Caco-2 (cell line): ENCODE measurements at regions not wholly inside any gene's neighbourhood (a gene's known extent, or its start where the extent isn't known, plus 50 kb on each side); places are given as distances from the start of the nearest gene placed in this dataset.
"Not testable (repeated sequence)": the region's sequence is repeated elsewhere in the genome, so short reads cannot be mapped to it uniquely, and the experiment has no call there.

Experiments
- BruUV-seq: library from RNA; stranded (reverse); fragments of 400-500 nt; replicated peaks from 2 replicates; lab custom pipeline; 2021; lab: Mats Ljungman, UMichigan
- CTCF ChIA-PET: fragments of 300-600 bp; sonication (Branson Sonifier 250); formaldehyde crosslinking; loops from one replicate; lab custom pipeline; 2022; ENCODE audit warnings: antibody characterized with exemption; lab: Charles Lee
- POLR2A ChIA-PET: fragments of 300-600 bp; sonication (Branson Sonifier 250); formaldehyde crosslinking; loops from one replicate; lab custom pipeline; 2022; ENCODE audit warnings: antibody characterized with exemption; lab: Charles Lee
- DNase-seq, 2 experiments: peaks; one replicate each; pipeline versions ENCODE4 v3.0.0 to v3.0.0-alpha.2; 2020 to 2022
- H3K27me3 ChIP-seq: replicated peaks from 2 replicates; pipeline ENCODE4 v1.6.0; 2011; ENCODE audit warnings: low read length; ENCODE audit not compliant: control insufficient read depth, insufficient read depth
- H3K36me3 ChIP-seq: 2 replicates; pipeline ENCODE4 v1.5.1; 2011; ENCODE audit warnings: low read length; ENCODE audit not compliant: control insufficient read depth, insufficient read depth
- H3K4me1 ChIP-seq: fragments of 250-450 bp; sonication (Bioruptor Pico); 2 replicates; pipeline ENCODE4 v1.5.1; 2020; ENCODE audit warnings: mild to moderate bottlenecking
- H3K4me3 ChIP-seq: 2 replicates; pipeline ENCODE4 v1.5.1; 2011; ENCODE audit warnings: low read depth, mild to moderate bottlenecking, control low read depth, low read length
- H3K9me3 ChIP-seq: fragments of 250-450 bp; sonication (Bioruptor Pico); 2 replicates; pipeline ENCODE4 v1.5.1; 2020; ENCODE audit warnings: mild to moderate bottlenecking, moderate library complexity
- H3K27ac Mint-ChIP-seq: one replicate; pipeline ENCODE4 v1.8.0; 2022; ENCODE audit warnings: mixed read lengths; ENCODE audit not compliant: unreplicated experiment
- H3K27me3 Mint-ChIP-seq: one replicate; pipeline ENCODE4 v1.8.0; 2022; ENCODE audit warnings: mixed read lengths; ENCODE audit not compliant: insufficient read depth, unreplicated experiment
- H3K36me3 Mint-ChIP-seq: one replicate; pipeline ENCODE4 v1.8.0; 2022; ENCODE audit warnings: mild to moderate bottlenecking, mixed read lengths; ENCODE audit not compliant: insufficient read depth, unreplicated experiment
- H3K4me1 Mint-ChIP-seq: one replicate; pipeline ENCODE4 v1.8.0; 2022; ENCODE audit warnings: low read depth, mixed read lengths; ENCODE audit not compliant: unreplicated experiment
- H3K4me3 Mint-ChIP-seq: one replicate; pipeline ENCODE4 v1.8.0; 2022; ENCODE audit warnings: mild to moderate bottlenecking, moderate library complexity, mixed read lengths; ENCODE audit not compliant: unreplicated experiment
- H3K9me3 Mint-ChIP-seq: one replicate; pipeline ENCODE4 v1.8.0; 2022; ENCODE audit warnings: mixed read lengths; ENCODE audit not compliant: unreplicated experiment
- CTCF ChIP-seq, 2 experiments: fragments of 200-600 bp in 1 of 2; IDR thresholded peaks; 1 replicate in 1 of 2; 2 replicates in 1 of 2; pipeline versions ENCODE4 v1.5.1 to v1.8.0; 2011 to 2022; ENCODE audit warnings: antibody characterized with exemption in 1 of 2, control low read depth in 1 of 2, inconsistent platforms in 1 of 2, low read depth in 1 of 2, low read length in 1 of 2, mild to moderate bottlenecking in 1 of 2, moderate library complexity in 1 of 2; ENCODE audit not compliant: insufficient read depth in 1 of 2, severe bottlenecking in 1 of 2, unreplicated experiment in 1 of 2
- intact Hi-C: fragments of 100-400 bp; cut with micrococcal nuclease; formaldehyde crosslinking; loops from one replicate; pipeline ENCODE4 v1.10.0; 2022; ENCODE audit not compliant: unreplicated experiment

DNA sequence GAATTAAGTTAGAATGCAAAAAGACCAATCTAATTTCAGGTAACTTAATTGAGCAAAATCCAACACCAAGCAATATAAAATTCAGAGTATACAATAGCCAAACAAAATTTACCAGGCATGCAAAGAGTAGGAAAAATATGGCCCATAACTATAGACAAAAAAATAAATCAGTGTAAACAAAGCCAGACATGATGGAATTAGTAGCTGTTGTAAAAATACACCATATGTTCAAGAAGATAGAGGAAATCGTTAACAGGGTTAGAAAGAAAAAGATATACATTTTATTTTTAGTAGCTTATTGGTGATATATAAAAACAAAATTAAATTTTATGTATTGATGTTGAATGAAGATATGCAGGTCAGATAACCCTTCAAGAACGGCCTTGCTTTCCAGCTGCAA lies 621.1 kb upstream of the MIR17HG start:
- POLR2A ChIA-PET = no interaction called here
- CTCF ChIA-PET = no interaction called here
- Mint-ChIP-seq H3K4me3 (no peak overlapping the region), H3K36me3 (no peaks in the 10 kb centered on the region), H3K4me1 (no peaks in the 10 kb centered on the region), H3K27ac (no peak overlapping the region), H3K27me3 (no peaks in the 10 kb centered on the region), H3K9me3 (no peaks in the 10 kb centered on the region)
- intact Hi-C loops = no loop called here
- Histone ChIP-seq H3K9me3 (no peaks in the 10 kb centered on the region), H3K4me1 (no peaks in the 10 kb centered on the region), H3K4me3 (no peak overlapping the region), H3K27me3 (no peaks in the 10 kb centered on the region), H3K36me3 (no peaks in the 10 kb centered on the region)
- BruUV-seq = no TSS peak
- no peak for TF ChIP-seq CTCF (IDR thresholded peaks at IDR 0.05; ENCODE audit: insufficient read depth in 1 of 2, low read depth in 1 of 2, low read length in 1 of 2, severe bottlenecking in 1 of 2, unreplicated experiment in 1 of 2)
- no peak for DNase-seq

GRCh38 chr13:90732049-90732448 lies 615.4 kb upstream of the MIR17HG start:
- CTCF ChIA-PET = interaction anchor here (1.1 kb wide), 2 partner anchors 26 to 135 kb away, joined by 3 to 5 read pairs; no protein-coding TSS in a partner anchor
- no peak overlapping the region for H3K27ac Mint-ChIP-seq
- intact Hi-C loops = loop anchor here (1.0 kb wide), 1 partner anchor 135 kb away; no protein-coding TSS in a partner anchor
- no peaks in the 10 kb centered on the region for H3K27me3 ChIP-seq
- H3K27me3 Mint-ChIP-seq = no peaks in the 10 kb centered on the region
- H3K4me1 ChIP-seq = no peaks in the 10 kb centered on the region
- no peak overlapping the region for H3K4me3 Mint-ChIP-seq
- peaks cover 17% of the 10 kb centered on the region for H3K9me3 Mint-ChIP-seq
- no peaks in the 10 kb centered on the region for H3K4me1 Mint-ChIP-seq
- H3K36me3 Mint-ChIP-seq = no peaks in the 10 kb centered on the region
- no peaks in the 10 kb centered on the region for H3K36me3 ChIP-seq
- BruUV-seq = no TSS peak
- POLR2A ChIA-PET = no interaction called here
- TF ChIP-seq CTCF (IDR thresholded peaks at IDR 0.05; ENCODE audit: insufficient read depth in 1 of 2, low read depth in 1 of 2, low read length in 1 of 2, severe bottlenecking in 1 of 2, unreplicated experiment in 1 of 2) = peak in 1 of 2 experiments; percentile 12
- DNase-seq = peak; percentile 37 to 39
- H3K9me3 ChIP-seq = no peaks in the 10 kb centered on the region; the same call in 1 of the 2 replicates
- no peak overlapping the region for H3K4me3 ChIP-seq

GRCh38 chr13:90734497-90734896 lies 613.0 kb upstream of the MIR17HG start:
- CTCF ChIA-PET, H3K36me3 Mint-ChIP-seq, H3K4me3 Mint-ChIP-seq, H3K4me1 Mint-ChIP-seq, BruUV-seq, H3K27me3 Mint-ChIP-seq, POLR2A ChIA-PET, H3K27ac Mint-ChIP-seq, DNase-seq, H3K4me1 ChIP-seq, H3K36me3 ChIP-seq, H3K27me3 ChIP-seq, H3K4me3 ChIP-seq, intact Hi-C loops, H3K9me3 ChIP-seq: not testable (repeated sequence)
- peaks cover 26% of the 10 kb centered on the region for H3K9me3 Mint-ChIP-seq

DNA sequence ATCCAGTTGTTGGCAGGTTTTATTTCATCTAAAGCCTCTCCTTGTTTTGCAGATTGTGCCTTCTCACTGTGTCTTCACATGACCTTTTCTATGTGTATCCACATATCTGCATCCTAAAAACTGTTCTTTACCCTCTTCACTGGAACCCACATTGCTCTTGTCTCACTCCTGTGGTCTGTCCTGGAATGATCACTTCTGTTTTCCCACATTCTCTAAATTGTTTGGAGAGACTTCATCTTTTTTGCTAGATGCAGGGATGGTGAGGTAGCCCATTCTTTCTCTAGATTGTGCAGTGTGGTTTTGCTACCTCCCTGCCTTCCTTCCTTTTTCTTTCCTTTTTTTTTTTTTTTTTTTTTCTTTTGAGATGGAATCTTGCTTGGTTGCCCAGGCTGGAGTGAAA lies 608.6 kb upstream of the MIR17HG start:
- DNase-seq = no peak
- intact Hi-C loops = no loop called here
- BruUV-seq = no TSS peak
- H3K36me3 Mint-ChIP-seq = no peaks in the 10 kb centered on the region
- Histone ChIP-seq H3K36me3 (no peaks in the 10 kb centered on the region), H3K27me3 (no peaks in the 10 kb centered on the region), H3K4me3 (no peak overlapping the region), H3K4me1 (no peaks in the 10 kb centered on the region), H3K9me3 (no peaks in the 10 kb centered on the region)
- peaks cover 3% of the 10 kb centered on the region for H3K27me3 Mint-ChIP-seq
- POLR2A ChIA-PET = no interaction called here
- peaks cover 26% of the 10 kb centered on the region for H3K9me3 Mint-ChIP-seq
- TF ChIP-seq CTCF (IDR thresholded peaks at IDR 0.05; ENCODE audit: insufficient read depth in 1 of 2, low read depth in 1 of 2, low read length in 1 of 2, severe bottlenecking in 1 of 2, unreplicated experiment in 1 of 2) = no peak
- H3K4me1 Mint-ChIP-seq = no peaks in the 10 kb centered on the region
- CTCF ChIA-PET = no interaction called here
- H3K4me3 Mint-ChIP-seq = no peak overlapping the region
- H3K27ac Mint-ChIP-seq = no peak overlapping the region
